HG03066 (cell line): ENCODE measurements at regions not wholly inside any gene's neighbourhood (a gene's known extent, or its start where the extent isn't known, plus 50 kb on each side); places are given as distances from the start of the nearest gene placed in this dataset.
A peak's percentile ranks its signal among the peaks of the same experiment; 100 is the strongest.
"Not testable (repeated sequence)": the region's sequence is repeated elsewhere in the genome, so short reads cannot be mapped to it uniquely, and the experiment has no call there.

ENCODE experiments used
- ATAC-seq: cut with Tn5 transposase; IDR thresholded peaks from one replicate; pipeline ENCODE4 v1.9.1; 2021; ENCODE audit warnings: low read depth; ENCODE audit not compliant: unreplicated experiment

DNA sequence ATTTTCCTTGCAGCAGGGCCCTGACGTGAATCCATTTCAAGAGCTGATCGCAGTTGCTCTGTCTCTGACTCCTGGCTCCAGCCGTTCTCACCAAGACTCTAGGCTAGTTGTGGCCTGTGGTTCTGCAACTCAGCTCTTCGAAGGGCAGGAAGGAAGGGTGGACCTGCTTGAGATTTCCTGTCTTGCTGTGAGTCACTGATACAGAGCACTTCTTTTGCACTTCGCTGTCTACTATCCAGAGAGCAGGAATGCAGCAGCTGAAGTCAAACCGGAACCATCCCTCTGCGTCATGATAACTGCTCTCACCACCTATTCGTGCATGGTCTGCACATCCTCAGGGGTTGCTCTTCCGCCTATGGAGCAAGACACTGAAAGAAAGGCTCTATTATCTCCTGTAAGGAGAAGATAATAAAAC lies 59.7 kb downstream of the RAP2B start:
- peak; percentile 94 for ATAC-seq

DNA sequence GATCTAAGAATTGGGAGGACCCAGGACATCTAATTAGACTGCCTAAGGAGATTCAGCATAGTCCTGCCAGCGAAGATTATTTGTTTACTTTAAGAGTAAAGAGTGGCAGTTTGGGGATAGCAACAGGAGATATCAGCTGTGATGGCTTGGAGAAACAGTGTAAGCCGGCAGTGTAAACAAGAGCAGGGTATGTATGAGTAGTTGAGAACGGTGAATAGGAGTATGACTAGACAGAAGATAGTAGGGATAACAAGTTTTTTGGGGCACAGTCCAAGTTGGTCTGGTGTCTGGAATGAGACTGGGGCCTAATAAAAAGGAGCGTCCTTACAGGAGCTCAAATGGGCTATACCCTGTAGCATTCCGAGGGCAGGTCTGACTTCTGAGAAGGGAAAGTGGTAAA lies 64.9 kb downstream of the RAP2B start:
- not testable (repeated sequence) for ATAC-seq

- ATAC-seq, result not testable (repeated sequence)
Observed at GRCh38 chr3:153230427-153230826, 68.4 kb downstream of the RAP2B start.

DNA sequence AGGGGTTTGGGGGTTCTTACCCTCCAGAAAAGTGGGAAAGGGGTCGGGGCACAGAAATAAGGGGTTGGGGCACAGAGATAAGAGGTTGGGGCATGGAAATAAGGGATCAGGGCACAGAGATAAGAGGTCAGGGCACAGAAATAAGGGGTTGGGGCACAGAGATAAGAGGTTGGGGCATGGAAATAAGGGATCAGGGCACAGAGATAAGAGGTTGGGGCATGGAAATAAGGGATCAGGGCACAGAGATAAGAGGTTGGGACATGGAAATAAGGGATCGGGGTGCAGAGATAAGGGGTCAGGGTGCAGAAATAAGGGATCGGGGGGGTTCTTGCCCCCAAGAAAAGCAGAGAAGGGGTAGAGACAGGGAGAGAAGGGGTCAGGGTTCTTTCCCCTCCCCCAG lies 69.2 kb downstream of the RAP2B start:
- not testable (repeated sequence) for ATAC-seq

- ATAC-seq, result not testable (repeated sequence)
Observed at GRCh38 chr3:153232050-153232752, 70.2 kb downstream of the RAP2B start.

DNA sequence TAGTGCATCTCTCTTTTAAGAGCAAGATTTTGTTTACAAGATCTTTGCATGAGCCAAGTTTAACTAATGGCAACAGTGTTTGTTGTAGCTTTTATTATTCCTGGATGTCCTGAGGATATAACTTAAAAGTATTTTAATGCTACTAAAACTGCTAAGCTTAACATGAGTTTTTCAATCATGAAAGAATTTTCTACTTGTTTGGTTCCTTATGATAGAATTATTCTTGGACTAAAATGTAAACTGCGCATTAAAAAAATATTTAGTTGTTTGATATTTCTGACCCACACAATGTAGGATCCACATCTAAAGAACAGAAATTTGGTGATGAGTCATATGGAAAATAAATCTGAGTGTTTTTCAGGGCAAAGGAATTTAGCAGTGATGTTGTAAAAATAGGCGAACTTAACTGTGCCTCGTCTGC lies 70.8 kb downstream of the RAP2B start:
- ATAC-seq, result no peak

DNA sequence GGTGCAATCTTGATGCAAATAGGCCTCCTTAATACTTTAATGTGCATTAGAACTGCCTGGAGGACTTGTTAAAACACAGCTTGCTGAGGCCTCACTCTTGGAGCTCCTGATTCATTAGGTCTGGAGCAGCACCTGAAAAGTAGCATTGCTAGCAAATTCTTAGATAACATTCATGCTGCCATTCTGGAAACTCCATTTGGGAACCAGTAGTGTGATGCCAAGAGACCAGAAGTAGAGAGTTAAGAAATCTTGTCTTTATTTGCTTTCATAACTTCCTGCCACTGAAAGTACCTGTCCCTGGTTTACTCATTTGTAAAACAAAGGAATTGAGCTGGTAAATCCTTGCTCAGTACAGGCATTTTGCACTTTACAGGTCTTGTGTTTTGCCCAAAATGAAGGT lies 72.0 kb downstream of the RAP2B start:
- ATAC-seq, result no peak

DNA sequence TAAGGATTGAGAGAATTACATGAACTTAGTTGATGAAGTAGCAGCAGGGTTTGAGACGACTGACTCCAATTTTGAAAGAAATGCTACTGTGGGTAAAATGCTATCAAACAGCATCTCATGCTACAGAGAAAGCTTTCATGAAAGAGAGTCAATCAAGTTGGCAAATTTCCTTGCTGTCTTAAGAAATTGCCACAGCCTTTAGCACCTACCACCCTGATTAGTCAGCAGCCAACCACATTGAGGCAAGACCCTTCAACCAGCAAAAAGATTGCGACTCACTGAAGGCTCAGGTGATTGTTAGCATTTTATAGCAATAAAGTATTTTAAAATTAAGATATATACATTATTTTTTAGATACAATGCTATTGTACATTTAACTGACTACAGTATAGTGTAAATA lies 80.9 kb downstream of the RAP2B start:
- no peak for ATAC-seq

DNA sequence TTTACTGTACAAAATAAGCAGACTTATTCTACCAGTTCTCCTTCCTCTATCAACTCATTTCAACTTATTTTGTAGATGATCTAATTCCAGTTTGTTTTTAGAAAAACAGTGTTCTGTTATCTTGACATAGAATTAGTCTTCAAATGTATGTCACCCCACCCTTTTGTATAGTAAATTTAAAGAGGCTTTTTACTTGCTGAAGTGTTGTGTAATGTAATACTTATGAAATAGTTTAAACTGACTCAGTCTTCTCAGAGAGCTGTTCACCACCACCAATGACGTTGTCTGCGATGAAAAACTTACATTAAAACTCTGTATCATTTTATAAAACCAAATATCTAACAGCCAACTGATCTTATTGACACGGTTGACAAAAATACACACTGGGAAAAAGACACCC lies 82.9 kb downstream of the RAP2B start:
- ATAC-seq, result no peak

DNA sequence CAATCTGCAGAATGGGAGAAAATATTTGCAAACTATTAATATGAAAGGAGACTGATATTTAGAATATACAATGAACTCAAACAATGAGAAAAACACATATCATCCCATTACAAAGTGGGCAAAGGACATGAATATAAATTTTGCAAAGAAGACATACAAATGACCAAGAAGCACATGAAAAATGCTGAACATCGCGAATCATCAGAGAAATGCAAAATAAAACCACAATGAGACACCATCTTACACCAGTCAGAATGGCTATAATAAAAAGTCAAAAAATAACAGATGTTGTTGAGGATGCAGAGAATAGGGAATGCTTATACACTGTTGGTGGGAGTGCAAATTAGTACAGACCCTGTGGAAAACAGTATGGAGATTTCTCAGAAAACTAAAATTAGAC lies 83.6 kb downstream of the RAP2B start:
- ATAC-seq, result no peak

GRCh38 chr3:153246331-153246730 lies 84.3 kb downstream of the RAP2B start:
- no peak for ATAC-seq

DNA sequence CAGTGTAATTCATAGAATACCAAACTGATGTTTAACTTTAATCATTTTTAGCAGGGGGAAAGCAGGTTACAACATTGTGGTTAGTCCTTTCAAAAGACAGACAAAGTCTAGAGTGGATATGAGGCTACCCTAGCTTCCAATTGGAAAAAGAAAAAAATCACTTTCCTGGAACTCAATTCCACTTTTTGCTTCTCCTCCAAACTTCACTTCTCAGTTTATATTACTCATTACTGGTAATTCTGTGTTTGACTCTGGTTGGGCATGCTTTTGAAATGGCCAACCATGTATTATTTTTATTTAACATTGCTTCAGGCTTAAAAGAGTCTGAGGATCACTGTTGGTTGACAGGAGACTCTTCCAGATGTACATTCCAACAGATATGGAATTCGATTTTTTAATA lies 84.8 kb downstream of the RAP2B start:
- no peak for ATAC-seq

DNA sequence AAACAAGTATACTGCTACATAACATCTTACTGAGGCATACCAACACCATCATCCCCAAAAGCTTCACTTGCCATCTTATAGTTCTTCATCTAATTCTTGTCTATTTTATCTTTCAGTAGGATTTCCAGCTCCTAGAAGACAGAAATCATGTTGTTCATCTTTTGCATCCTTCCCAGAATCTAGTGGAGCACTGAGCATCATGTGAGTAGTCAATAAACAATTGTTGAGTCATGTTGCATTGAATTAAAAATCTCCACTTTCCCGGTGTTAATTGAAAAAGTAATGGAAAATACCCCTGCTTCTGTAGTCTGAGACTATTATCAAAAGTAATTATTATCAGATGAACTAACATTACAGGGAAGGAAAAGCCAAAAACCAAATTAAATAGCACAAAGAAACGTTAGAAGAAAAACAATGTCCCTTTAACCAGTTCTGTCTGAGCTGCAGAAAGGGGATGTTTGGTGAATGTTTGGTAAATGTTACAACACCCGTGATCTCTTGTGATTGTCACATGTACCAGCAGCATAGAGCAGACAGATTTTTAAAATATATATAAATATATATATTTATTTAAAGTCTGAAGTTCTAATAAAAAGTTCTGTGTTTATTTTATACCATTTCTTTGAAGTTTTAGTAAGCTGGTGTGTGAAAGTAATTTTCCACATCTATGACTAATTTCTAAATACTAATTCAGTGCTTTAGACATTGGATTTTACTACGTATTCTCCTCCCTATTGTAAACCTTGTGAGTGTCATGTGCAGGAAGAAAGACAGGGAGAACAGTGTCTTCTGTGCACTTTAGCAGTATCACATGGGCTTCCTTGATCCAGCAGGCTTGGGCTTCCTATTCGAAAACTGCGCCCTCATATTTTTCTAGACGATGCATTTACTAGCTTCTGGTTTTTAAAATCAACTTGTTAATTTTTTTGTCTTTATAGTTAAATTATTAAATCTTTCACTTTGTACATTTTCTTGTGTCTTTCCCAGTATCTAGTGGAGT lies 85.6 kb downstream of the RAP2B start:
- ATAC-seq, result no peak

- ATAC-seq, result not testable (repeated sequence)
Observed at GRCh38 chr3:153248835-153249234, 86.8 kb downstream of the RAP2B start.

- ATAC-seq, result no peak
Observed at GRCh38 chr3:153249906-153250305, 87.9 kb downstream of the RAP2B start.

DNA sequence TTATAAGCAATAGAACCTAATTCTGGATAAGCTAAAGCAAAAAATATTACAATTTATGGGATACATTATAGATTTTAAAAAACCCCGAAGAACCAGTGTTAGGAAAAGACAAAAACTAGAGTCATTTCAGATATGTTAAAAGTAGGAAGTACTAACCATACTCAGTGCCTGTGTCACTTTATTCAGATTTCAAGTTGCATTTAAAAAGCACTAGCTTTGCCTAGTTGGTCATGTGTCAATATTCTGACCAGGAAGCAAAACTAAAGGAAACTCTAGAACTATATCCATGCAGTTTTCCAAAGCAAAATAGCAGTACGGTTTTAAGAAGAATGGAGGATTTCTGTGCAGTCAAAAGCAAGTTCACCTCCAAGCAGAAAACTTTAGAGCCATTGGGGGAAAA lies 88.4 kb downstream of the RAP2B start:
- no peak for ATAC-seq

GRCh38 chr3:153252963-153253362 lies 90.9 kb downstream of the RAP2B start:
- no peak for ATAC-seq

DNA sequence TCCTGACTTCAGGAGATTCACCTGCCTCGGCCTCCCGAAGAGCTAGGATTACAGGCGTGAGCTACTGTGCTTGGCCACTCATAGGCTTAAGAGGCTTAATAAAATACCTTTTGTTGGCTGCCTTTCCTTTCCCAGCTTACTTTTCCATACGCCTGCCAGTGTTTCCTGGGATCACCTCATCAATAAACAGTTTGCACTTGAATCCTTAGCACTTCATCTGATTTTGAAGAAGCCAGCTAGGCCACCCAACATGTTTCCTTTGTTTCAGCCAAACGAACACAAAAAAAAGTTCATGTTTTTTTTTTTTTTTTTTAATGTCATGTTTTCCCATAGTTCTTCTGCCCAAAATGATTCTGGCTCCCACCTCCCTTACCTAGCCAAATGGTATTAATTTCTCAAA lies 92.3 kb downstream of the RAP2B start:
- no peak for ATAC-seq

- ATAC-seq, result no peak
Observed at GRCh38 chr3:153257673-153258351, 95.8 kb downstream of the RAP2B start.

- no peak for ATAC-seq
Observed at GRCh38 chr3:153259956-153260355, 97.9 kb downstream of the RAP2B start.

DNA sequence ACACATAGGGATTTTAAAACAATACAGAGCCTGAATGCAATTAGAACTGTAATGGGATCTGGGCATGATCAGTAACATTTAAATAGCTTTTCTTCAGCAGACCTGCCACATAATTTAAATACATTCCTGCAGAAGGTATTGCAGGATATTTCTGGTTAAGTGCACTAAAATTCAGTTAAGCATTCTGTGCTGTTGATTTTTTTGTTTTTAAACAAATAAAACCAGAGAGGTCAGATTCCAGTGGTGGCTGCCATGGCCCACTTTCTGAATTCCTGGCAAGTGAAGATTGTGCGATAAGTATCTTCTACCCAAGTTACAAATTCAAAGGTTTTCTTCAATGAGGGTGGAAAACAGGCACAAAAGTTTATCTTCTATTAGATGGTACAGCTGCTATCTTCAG lies 98.7 kb downstream of the RAP2B start:
- no peak for ATAC-seq
